Keratinocyte (primary cell): ENCODE measurements at regions not wholly inside any gene's neighbourhood (a gene's known extent, or its start where the extent isn't known, plus 50 kb on each side); places are given as distances from the start of the nearest gene placed in this dataset.

Source experiments
- DNase-seq: peaks from one replicate; pipeline ENCODE4 v3.0.0-alpha.2; 2011; ENCODE audit warnings: low read depth, missing footprints, low spot score
- FAIRE-seq: peaks from 2 replicates; lab custom pipeline; 2011; peaks lifted over from hg19 to GRCh38; lab: Jason Lieb, UNC
- H2AFZ ChIP-seq: 2 replicates; pipeline ENCODE4 v1.6.0; 2012; ENCODE audit warnings: low read length, control low read depth, inconsistent platforms; ENCODE audit not compliant: control insufficient read depth
- H3K27ac ChIP-seq: 2 replicates; pipeline ENCODE4 v1.5.1; 2011; ENCODE audit warnings: low read length; ENCODE audit not compliant: control insufficient read depth, insufficient read depth
- H3K27me3 ChIP-seq: 3 replicates; pipeline ENCODE4 v1.6.0; 2011; ENCODE audit warnings: low read length; ENCODE audit not compliant: control insufficient read depth, insufficient read depth; ENCODE audit errors: extremely low read depth
- H3K36me3 ChIP-seq, 2 experiments: 2 replicates in 1 of 2; 3 replicates in 1 of 2; pipeline ENCODE4 v1.5.1; 2011; ENCODE audit warnings: low read length in 2 of 2, mild to moderate bottlenecking in 1 of 2; ENCODE audit not compliant: control insufficient read depth in 2 of 2, insufficient read depth in 2 of 2; ENCODE audit errors: extremely low read depth in 1 of 2
- H3K4me1 ChIP-seq: 3 replicates; pipeline ENCODE4 v1.5.1; 2011; ENCODE audit warnings: low read length; ENCODE audit not compliant: control insufficient read depth, insufficient read depth; ENCODE audit errors: extremely low read depth
- H3K4me2 ChIP-seq: 3 replicates; pipeline ENCODE4 v1.6.0; 2011; ENCODE audit warnings: low read depth, low read length; ENCODE audit not compliant: control insufficient read depth, insufficient read depth; ENCODE audit errors: extremely low read depth
- H3K4me3 ChIP-seq, 3 experiments: fragments of 200-600 bp in 1 of 3; sonication (generic) in 1 of 3; 2 replicates in 2 of 3; 3 replicates in 1 of 3; pipeline ENCODE4 v1.5.1; 2011 to 2016; ENCODE audit warnings: low read length in 3 of 3, mild to moderate bottlenecking in 3 of 3, control low read depth in 2 of 3, inconsistent platforms in 1 of 3, low read depth in 1 of 3, mixed read lengths in 1 of 3, mixed run types in 1 of 3, moderate library complexity in 1 of 3; ENCODE audit not compliant: control insufficient read depth in 2 of 3, insufficient read depth in 2 of 3; ENCODE audit errors: extremely low read depth in 1 of 3
- H3K79me2 ChIP-seq: 2 replicates; pipeline ENCODE4 v1.6.0; 2012; ENCODE audit warnings: low read length; ENCODE audit not compliant: control insufficient read depth, insufficient read depth
- H3K9ac ChIP-seq: 3 replicates; pipeline ENCODE4 v1.6.0; 2011; ENCODE audit warnings: low read length; ENCODE audit not compliant: control insufficient read depth, insufficient read depth; ENCODE audit errors: extremely low read depth
- H3K9me1 ChIP-seq: 3 replicates; pipeline ENCODE4 v1.6.0; 2011; ENCODE audit warnings: low read length; ENCODE audit not compliant: control insufficient read depth, insufficient read depth; ENCODE audit errors: extremely low read depth
- H3K9me3 ChIP-seq: 2 replicates; pipeline ENCODE4 v1.5.1; 2012; ENCODE audit warnings: low read depth, low read length; ENCODE audit not compliant: control insufficient read depth
- H4K20me1 ChIP-seq: 3 replicates; pipeline ENCODE4 v1.6.0; 2011; ENCODE audit warnings: low read length; ENCODE audit not compliant: control insufficient read depth, insufficient read depth; ENCODE audit errors: extremely low read depth
- EZH2 ChIP-seq: IDR thresholded peaks from one replicate; pipeline ENCODE4 v1.6.1; 2012; ENCODE audit warnings: inconsistent platforms, mild to moderate bottlenecking, low read length, moderate library complexity
- dilution Hi-C: fragments of 300-500 bp; cut with MboI; formaldehyde crosslinking; loops from one replicate; pipeline ENCODE4 v1.7.0; 2020; ENCODE audit warnings: low sequenced_read_pairs; ENCODE audit not compliant: extremely low pct_ligation_motif_present
- TF ChIP-seq, protein P1 (sequence below), 3 experiments: IDR thresholded peaks in 1 of 3; conservative IDR thresholded peaks in 1 of 3; optimal IDR thresholded peaks in 1 of 3; 2 replicates in 2 of 3; 3 replicates in 1 of 3; pipeline versions ENCODE3 to v1.5.1; 2011; ENCODE audit warnings: low read length in 3 of 3, mild to moderate bottlenecking in 3 of 3, moderate library complexity in 2 of 3, control low read depth in 1 of 3, inconsistent platforms in 1 of 3; ENCODE audit not compliant: insufficient read depth in 2 of 3; ENCODE audit errors: extremely low read depth in 1 of 3

DNA sequence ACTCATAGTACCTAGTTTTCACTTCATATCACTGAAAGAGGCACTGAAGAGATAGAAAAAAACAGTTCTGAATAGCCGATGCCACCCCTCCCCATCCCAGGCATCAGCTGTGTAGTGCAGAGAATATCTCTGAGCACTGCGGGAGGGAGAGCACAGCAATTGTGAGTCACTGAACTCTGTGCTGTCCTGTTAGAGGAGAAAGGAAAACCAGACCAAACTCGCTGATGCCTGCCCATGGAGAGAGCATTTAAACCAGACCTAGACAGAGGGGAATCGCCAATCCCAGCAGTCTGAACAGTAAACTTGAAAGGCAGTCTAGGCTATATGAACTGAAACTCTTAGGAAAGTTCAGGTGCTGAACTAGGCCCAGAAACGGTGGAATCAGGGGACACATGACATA lies 120.1 kb upstream of the SLC30A5 start:
- no peak for TF ChIP-seq EZH2
- TF ChIP-seq, protein P1, sequence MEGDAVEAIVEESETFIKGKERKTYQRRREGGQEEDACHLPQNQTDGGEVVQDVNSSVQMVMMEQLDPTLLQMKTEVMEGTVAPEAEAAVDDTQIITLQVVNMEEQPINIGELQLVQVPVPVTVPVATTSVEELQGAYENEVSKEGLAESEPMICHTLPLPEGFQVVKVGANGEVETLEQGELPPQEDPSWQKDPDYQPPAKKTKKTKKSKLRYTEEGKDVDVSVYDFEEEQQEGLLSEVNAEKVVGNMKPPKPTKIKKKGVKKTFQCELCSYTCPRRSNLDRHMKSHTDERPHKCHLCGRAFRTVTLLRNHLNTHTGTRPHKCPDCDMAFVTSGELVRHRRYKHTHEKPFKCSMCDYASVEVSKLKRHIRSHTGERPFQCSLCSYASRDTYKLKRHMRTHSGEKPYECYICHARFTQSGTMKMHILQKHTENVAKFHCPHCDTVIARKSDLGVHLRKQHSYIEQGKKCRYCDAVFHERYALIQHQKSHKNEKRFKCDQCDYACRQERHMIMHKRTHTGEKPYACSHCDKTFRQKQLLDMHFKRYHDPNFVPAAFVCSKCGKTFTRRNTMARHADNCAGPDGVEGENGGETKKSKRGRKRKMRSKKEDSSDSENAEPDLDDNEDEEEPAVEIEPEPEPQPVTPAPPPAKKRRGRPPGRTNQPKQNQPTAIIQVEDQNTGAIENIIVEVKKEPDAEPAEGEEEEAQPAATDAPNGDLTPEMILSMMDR (optimal IDR thresholded peaks at IDR 0.05 in 1 of 3, IDR thresholded peaks at IDR 0.05 in 1 of 3, conservative IDR thresholded peaks at IDR 0.05 in 1 of 3; ENCODE audit: extremely low read depth in 1 of 3, insufficient read depth in 2 of 3, low read length in 3 of 3): no peak
- no peaks in the 10 kb centered on the region for H3K36me3 ChIP-seq
- H3K9me3 ChIP-seq: no peaks in the 10 kb centered on the region
- H3K9me1 ChIP-seq: no peaks in the 10 kb centered on the region
- no peak overlapping the region for H3K27ac ChIP-seq
- H3K4me3 ChIP-seq: no peak overlapping the region
- no peaks in the 10 kb centered on the region for H3K27me3 ChIP-seq
- no peak overlapping the region for H2AFZ ChIP-seq
- no peak overlapping the region for H3K4me2 ChIP-seq
- no peaks in the 10 kb centered on the region for H3K4me1 ChIP-seq
- FAIRE-seq (no peak), DNase-seq (no peak)
- dilution Hi-C loops: no loop called here
- H4K20me1 ChIP-seq: no peaks in the 10 kb centered on the region
- H3K9ac ChIP-seq: no peak overlapping the region
- no peaks in the 10 kb centered on the region for H3K79me2 ChIP-seq

DNA sequence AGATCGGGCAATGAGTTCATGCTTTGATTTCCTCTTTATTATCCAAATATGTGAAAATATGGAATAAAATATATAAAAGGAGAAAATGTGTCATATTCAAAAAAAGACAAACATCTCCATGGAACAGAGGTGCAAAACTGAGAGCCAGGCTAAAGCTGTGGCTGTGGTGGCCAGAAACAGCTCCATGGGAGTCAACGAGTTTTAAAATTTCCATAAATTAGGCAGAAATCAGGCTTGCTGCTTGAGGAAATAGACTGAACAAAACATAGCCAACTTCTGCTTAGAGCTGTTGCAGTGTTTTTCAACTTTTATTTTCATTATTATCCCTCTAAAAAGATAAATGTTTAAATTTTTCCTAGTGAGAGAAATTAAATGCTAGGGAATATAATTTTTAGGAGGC lies 110.8 kb upstream of the SLC30A5 start:
- dilution Hi-C loops: no loop called here
- H3K9me3 ChIP-seq: no peaks in the 10 kb centered on the region
- FAIRE-seq (no peak), DNase-seq (no peak)
- H3K9me1 ChIP-seq: no peaks in the 10 kb centered on the region
- H3K36me3 ChIP-seq: no peaks in the 10 kb centered on the region
- TF ChIP-seq, protein P1 (optimal IDR thresholded peaks at IDR 0.05 in 1 of 3, IDR thresholded peaks at IDR 0.05 in 1 of 3, conservative IDR thresholded peaks at IDR 0.05 in 1 of 3; ENCODE audit: extremely low read depth in 1 of 3, insufficient read depth in 2 of 3, low read length in 3 of 3): no peak
- TF ChIP-seq EZH2: no peak
- H3K9ac ChIP-seq: no peak overlapping the region
- H3K79me2 ChIP-seq: no peaks in the 10 kb centered on the region
- no peak overlapping the region for H3K4me2 ChIP-seq
- H4K20me1 ChIP-seq: no peaks in the 10 kb centered on the region
- H3K4me3 ChIP-seq: no peak overlapping the region
- H3K4me1 ChIP-seq: no peaks in the 10 kb centered on the region
- H3K27me3 ChIP-seq: no peaks in the 10 kb centered on the region
- H3K27ac ChIP-seq: no peak overlapping the region
- H2AFZ ChIP-seq: no peak overlapping the region
